ENCODE measurements at regions not wholly inside any gene's neighbourhood (a gene's known extent, or its start where the extent isn't known, plus 50 kb on each side); places are given as distances from the start of the nearest gene placed in this dataset.

DNA sequence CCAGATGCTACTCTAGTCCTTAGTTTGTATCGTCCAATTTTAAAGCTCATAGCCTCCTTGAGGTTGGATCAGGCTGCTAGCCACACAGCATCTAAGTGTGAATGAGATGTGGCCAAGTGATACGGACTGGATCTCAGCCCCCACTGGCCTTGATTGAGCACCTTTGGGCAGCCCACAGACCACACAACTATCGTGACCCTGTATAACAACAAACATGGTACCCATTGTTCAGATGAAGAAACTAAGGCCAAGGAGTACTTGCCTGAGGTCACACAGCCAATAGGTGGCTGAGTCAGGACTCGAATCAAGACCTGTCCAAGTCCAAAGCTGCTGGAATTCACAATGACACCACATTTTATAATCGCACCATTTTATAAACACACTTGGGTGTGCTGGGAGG lies 73.0 kb upstream of the IRX3 start:
- Mint-ChIP-seq H3K27ac (no peak overlapping the region), H3K4me3 (no peak overlapping the region), H3K36me3 (ENCODE audit: low read depth) (no peaks in the 10 kb centered on the region), H3K27me3 (peaks cover 21% of the 10 kb centered on the region), H3K4me1 (no peaks in the 10 kb centered on the region), H3K9me3 (no peaks in the 10 kb centered on the region)
- intact Hi-C loops (cut with micrococcal nuclease) = no loop called here
- DNase-seq = no peak

- Mint-ChIP-seq H3K27ac (no peak overlapping the region), H3K4me3 (no peak overlapping the region), H3K4me1 (no peaks in the 10 kb centered on the region), H3K36me3 (ENCODE audit: low read depth) (no peaks in the 10 kb centered on the region), H3K9me3 (no peaks in the 10 kb centered on the region), H3K27me3 (peaks cover 21% of the 10 kb centered on the region)
- no peak for DNase-seq
- intact Hi-C loops (cut with micrococcal nuclease) = no loop called here
Observed at GRCh38 chr16:54359081-54359480, 72.5 kb upstream of the IRX3 start.

- Mint-ChIP-seq H3K36me3 (ENCODE audit: low read depth) (no peaks in the 10 kb centered on the region), H3K9me3 (no peaks in the 10 kb centered on the region), H3K27me3 (peaks cover 7% of the 10 kb centered on the region), H3K4me3 (no peak overlapping the region), H3K4me1 (no peaks in the 10 kb centered on the region), H3K27ac (no peak overlapping the region)
- intact Hi-C loops (cut with micrococcal nuclease) = no loop called here
- DNase-seq = no peak
Observed at GRCh38 chr16:54356391-54356790, 69.8 kb upstream of the IRX3 start.

DNA sequence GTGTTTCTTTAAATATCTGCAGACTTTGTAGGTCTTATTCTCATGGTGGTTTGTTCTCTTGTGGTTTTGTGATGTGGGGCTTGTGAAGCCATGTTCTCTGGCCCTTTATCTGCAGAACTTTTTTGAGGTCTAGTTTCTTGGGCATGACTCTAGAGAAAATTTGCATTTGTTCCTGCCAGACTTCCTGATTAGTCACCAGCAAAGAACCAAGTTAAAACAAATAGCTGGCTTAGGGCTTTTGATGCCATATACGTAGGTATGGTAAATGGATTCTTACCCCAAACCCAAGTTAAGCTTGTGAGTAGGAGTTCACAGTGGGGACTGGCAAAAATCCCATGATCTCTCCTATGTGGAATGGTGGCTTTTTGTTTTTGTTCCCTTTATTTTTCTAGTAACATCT lies 68.7 kb upstream of the IRX3 start:
- Mint-ChIP-seq H3K9me3 (no peaks in the 10 kb centered on the region), H3K4me3 (no peak overlapping the region), H3K36me3 (ENCODE audit: low read depth) (no peaks in the 10 kb centered on the region), H3K27me3 (no peaks in the 10 kb centered on the region), H3K4me1 (no peaks in the 10 kb centered on the region), H3K27ac (no peak overlapping the region)
- intact Hi-C loops (cut with micrococcal nuclease) = no loop called here
- DNase-seq = no peak

DNA sequence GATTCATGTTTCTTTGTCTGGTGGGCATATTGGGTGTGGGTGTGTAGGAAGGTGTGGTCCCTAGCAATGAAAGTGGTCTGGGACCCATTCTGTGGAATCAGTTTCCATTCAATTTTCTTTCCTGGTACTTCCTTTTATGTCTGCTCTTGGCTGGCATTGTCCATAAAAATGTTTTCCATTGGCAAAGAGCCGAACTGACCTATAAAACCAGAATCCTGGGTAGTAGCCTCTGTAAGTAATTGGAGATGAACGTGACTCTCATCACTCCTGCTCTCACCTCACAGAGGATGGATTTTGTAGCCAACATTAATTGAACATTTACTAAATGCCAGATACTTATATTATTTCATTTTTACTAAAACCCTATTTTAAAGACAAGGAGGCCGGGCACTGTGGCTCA lies 66.5 kb upstream of the IRX3 start:
- no peaks in the 10 kb centered on the region for H3K4me1 Mint-ChIP-seq
- no peak overlapping the region for H3K4me3 Mint-ChIP-seq
- no peaks in the 10 kb centered on the region for H3K36me3 Mint-ChIP-seq (ENCODE audit: low read depth)
- no peaks in the 10 kb centered on the region for H3K9me3 Mint-ChIP-seq
- no peak overlapping the region for H3K27ac Mint-ChIP-seq
- H3K27me3 Mint-ChIP-seq = no peaks in the 10 kb centered on the region
- intact Hi-C loops (cut with micrococcal nuclease) = no loop called here
- no peak for DNase-seq

DNA sequence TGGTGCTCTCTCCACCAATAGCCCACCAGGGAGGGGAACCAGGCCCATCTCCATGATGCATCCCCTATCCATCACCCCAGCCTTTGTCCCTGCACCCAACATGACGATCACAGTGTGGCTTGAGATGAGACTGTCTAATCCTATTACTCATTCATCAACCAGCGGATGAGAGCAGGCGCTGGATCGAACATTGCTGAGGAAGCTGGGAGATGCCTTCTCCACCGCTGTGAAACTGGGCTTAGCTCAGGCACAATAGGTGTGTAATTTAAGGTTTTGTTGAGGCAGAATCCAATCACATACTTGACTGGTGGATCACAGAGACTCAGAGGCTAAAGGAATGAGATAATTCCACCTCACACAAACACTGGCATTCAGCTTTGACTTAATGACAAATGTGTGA lies 64.6 kb upstream of the IRX3 start:
- Mint-ChIP-seq H3K27ac (no peak overlapping the region), H3K27me3 (no peaks in the 10 kb centered on the region), H3K4me3 (no peak overlapping the region), H3K9me3 (no peaks in the 10 kb centered on the region), H3K36me3 (ENCODE audit: low read depth) (no peaks in the 10 kb centered on the region), H3K4me1 (no peaks in the 10 kb centered on the region)
- intact Hi-C loops (cut with micrococcal nuclease) = no loop called here
- DNase-seq = no peak

GRCh38 chr16:54347961-54348360 lies 61.4 kb upstream of the IRX3 start:
- no peaks in the 10 kb centered on the region for H3K4me1 Mint-ChIP-seq
- H3K36me3 Mint-ChIP-seq (ENCODE audit: low read depth) = no peaks in the 10 kb centered on the region
- no peaks in the 10 kb centered on the region for H3K27me3 Mint-ChIP-seq
- no peak overlapping the region for H3K27ac Mint-ChIP-seq
- no peak overlapping the region for H3K4me3 Mint-ChIP-seq
- DNase-seq = no peak
- no peaks in the 10 kb centered on the region for H3K9me3 Mint-ChIP-seq
- intact Hi-C loops (cut with micrococcal nuclease) = no loop called here

DNA sequence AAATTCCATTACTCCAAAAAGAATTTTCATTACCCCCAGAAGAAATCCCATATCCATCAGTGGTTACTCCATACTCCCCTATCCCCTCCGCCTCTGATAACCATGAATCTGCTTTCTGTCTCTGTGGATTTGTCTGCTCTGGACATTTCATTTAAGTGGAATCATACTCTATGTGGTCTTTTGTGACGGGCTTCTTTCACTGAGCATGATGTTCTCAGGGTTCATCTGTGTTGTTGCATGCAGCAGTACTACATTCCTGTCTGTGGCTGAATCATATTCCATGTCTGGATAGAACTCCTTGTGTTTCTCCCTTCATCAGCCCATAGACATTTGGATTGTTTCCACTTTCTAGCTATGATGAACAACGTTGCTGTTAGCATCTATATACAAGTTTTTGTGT lies 59.5 kb upstream of the IRX3 start:
- Mint-ChIP-seq H3K4me1 (no peaks in the 10 kb centered on the region), H3K4me3 (no peak overlapping the region), H3K9me3 (no peaks in the 10 kb centered on the region), H3K36me3 (ENCODE audit: low read depth) (no peaks in the 10 kb centered on the region), H3K27ac (no peak overlapping the region), H3K27me3 (no peaks in the 10 kb centered on the region)
- intact Hi-C loops (cut with micrococcal nuclease) = no loop called here
- DNase-seq = no peak

- Mint-ChIP-seq H3K4me1 (no peaks in the 10 kb centered on the region), H3K27me3 (no peaks in the 10 kb centered on the region), H3K27ac (no peak overlapping the region), H3K4me3 (no peak overlapping the region), H3K36me3 (ENCODE audit: low read depth) (no peaks in the 10 kb centered on the region), H3K9me3 (no peaks in the 10 kb centered on the region)
- intact Hi-C loops (cut with micrococcal nuclease) = no loop called here
- no peak for DNase-seq
Observed at GRCh38 chr16:54344646-54345630, 58.4 kb upstream of the IRX3 start.

GRCh38 chr16:54342966-54343365 lies 56.4 kb upstream of the IRX3 start:
- no peak overlapping the region for H3K27ac Mint-ChIP-seq
- no peak for DNase-seq
- H3K4me3 Mint-ChIP-seq = no peak overlapping the region
- intact Hi-C loops (cut with micrococcal nuclease) = no loop called here
- H3K36me3 Mint-ChIP-seq (ENCODE audit: low read depth) = no peaks in the 10 kb centered on the region
- H3K4me1 Mint-ChIP-seq = no peaks in the 10 kb centered on the region
- H3K9me3 Mint-ChIP-seq = no peaks in the 10 kb centered on the region
- H3K27me3 Mint-ChIP-seq = no peaks in the 10 kb centered on the region

DNA sequence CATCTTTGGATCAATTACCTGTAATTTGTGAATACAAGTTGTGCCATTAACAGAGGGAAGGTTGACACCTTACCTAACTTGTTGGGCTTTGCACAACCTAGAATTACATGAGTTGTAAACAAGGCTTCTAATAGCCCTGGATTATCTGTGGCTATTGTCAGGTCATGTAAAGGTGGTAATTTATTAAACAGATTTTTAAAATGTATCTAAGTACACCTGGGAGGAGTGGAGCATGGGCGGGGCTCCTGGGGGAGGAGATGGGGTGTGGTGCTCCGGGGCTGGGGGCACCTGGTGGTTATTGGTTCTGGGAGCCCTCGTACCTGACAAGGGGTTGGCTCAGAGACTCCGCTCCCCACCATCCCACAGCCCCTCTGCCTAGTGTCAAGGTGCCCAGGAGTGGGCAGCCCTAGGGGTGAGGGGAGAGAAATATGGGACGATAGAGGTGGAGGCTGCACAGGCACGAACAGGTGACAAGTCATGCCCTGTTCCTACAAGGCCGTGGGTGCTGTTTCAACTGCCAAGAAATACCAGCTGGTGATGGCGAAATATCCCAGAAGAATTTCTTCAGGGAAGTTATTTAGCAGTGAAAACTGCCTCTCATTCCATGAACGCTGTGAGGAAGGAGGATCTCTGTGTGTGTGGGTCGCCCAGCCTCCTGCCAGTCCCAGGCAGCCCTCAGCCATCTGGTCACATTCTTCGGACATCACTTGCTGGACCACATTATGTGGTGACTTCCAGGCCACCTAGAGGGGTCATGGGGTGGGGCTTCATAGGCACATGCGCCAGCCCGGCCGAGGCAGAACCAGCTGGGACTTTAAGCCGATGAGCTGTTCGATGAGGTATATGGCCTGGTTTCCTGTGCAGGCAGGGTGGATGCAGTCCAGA lies 55.5 kb upstream of the IRX3 start:
- no peak for DNase-seq
- Mint-ChIP-seq H3K36me3 (ENCODE audit: low read depth) (no peaks in the 10 kb centered on the region), H3K4me1 (no peaks in the 10 kb centered on the region), H3K27ac (no peak overlapping the region), H3K9me3 (no peaks in the 10 kb centered on the region), H3K4me3 (no peak overlapping the region), H3K27me3 (no peaks in the 10 kb centered on the region)
- intact Hi-C loops (cut with micrococcal nuclease) = no loop called here

- intact Hi-C loops (cut with micrococcal nuclease) = no loop called here
- H3K27ac Mint-ChIP-seq = no peak overlapping the region
- H3K9me3 Mint-ChIP-seq = no peaks in the 10 kb centered on the region
- no peaks in the 10 kb centered on the region for H3K4me1 Mint-ChIP-seq
- H3K27me3 Mint-ChIP-seq = peaks cover 3% of the 10 kb centered on the region
- H3K4me3 Mint-ChIP-seq = no peak overlapping the region
- no peaks in the 10 kb centered on the region for H3K36me3 Mint-ChIP-seq (ENCODE audit: low read depth)
- DNase-seq = no peak
Observed at GRCh38 chr16:54340531-54340930, 53.9 kb upstream of the IRX3 start.

- H3K9me3 Mint-ChIP-seq = no peaks in the 10 kb centered on the region
- intact Hi-C loops (cut with micrococcal nuclease) = no loop called here
- H3K27me3 Mint-ChIP-seq = peaks cover 10% of the 10 kb centered on the region
Observed at GRCh38 chr16:54336631-54337204, 50.1 kb upstream of the IRX3 start.

More at GRCh38 chr16:54336631-54337204, 50.1 kb upstream of the IRX3 start:
- H3K4me3 Mint-ChIP-seq = no peak overlapping the region
- no peaks in the 10 kb centered on the region for H3K36me3 Mint-ChIP-seq (ENCODE audit: low read depth)
- DNase-seq = no peak
- H3K4me1 Mint-ChIP-seq = no peaks in the 10 kb centered on the region
- no peak overlapping the region for H3K27ac Mint-ChIP-seq
